Testis (tissue), 2 donors: ENCODE measurements at regions not wholly inside any gene's neighbourhood (a gene's known extent, or its start where the extent isn't known, plus 50 kb on each side); places are given as distances from the start of the nearest gene placed in this dataset.

Experiments used
- POLR2A ChIP-seq: fragments of 450-650 bp; IDR thresholded peaks from one replicate; pipeline ENCODE4 v1.6.1; 2017; ENCODE audit warnings: antibody characterized with exemption, mild to moderate bottlenecking, moderate library complexity
- TF ChIP-seq, protein P1 (sequence below), 3 experiments: fragments of 450-650 bp in 2 of 3; fragments of 200-600 bp in 1 of 3; sonication (generic) in 1 of 3; IDR thresholded peaks; one replicate each; pipeline ENCODE4 v1.5.1; 2016 to 2019; ENCODE audit warnings: antibody characterized with exemption in 3 of 3, mild to moderate bottlenecking in 2 of 3, moderate library complexity in 1 of 3

- TF ChIP-seq, protein P1, sequence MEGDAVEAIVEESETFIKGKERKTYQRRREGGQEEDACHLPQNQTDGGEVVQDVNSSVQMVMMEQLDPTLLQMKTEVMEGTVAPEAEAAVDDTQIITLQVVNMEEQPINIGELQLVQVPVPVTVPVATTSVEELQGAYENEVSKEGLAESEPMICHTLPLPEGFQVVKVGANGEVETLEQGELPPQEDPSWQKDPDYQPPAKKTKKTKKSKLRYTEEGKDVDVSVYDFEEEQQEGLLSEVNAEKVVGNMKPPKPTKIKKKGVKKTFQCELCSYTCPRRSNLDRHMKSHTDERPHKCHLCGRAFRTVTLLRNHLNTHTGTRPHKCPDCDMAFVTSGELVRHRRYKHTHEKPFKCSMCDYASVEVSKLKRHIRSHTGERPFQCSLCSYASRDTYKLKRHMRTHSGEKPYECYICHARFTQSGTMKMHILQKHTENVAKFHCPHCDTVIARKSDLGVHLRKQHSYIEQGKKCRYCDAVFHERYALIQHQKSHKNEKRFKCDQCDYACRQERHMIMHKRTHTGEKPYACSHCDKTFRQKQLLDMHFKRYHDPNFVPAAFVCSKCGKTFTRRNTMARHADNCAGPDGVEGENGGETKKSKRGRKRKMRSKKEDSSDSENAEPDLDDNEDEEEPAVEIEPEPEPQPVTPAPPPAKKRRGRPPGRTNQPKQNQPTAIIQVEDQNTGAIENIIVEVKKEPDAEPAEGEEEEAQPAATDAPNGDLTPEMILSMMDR (IDR thresholded peaks at IDR 0.05) = no peak
- TF ChIP-seq POLR2A = no peak
Observed at GRCh38 chr2:37564356-37564755, 107.1 kb downstream of the CDC42EP3 start.
